B cell (primary cell): ENCODE measurements at regions not wholly inside any gene's neighbourhood (a gene's known extent, or its start where the extent isn't known, plus 50 kb on each side); places are given as distances from the start of the nearest gene placed in this dataset.

Experiments used
- ATAC-seq: fragments of 200-7000 bp; cut with Tn5 transposase; one replicate; pipeline ENCODE4 v1.10.0; 2021; ENCODE audit warnings: low read depth, mild to moderate bottlenecking, moderate number of reproducible peaks, moderate library complexity
- CTCF ChIA-PET: fragments of 350-600 bp; sonication (Branson Sonifier 250); formaldehyde crosslinking; loops from one replicate; lab custom pipeline; 2021; ENCODE audit warnings: antibody characterized with exemption, inconsistent platforms; lab: Charles Lee
- POLR2A ChIA-PET: fragments of 350-600 bp; sonication (Branson Sonifier 250); formaldehyde crosslinking; loops from one replicate; lab custom pipeline; 2021; ENCODE audit warnings: antibody characterized with exemption; lab: Charles Lee
- DNase-seq: peaks from one replicate; pipeline ENCODE4 v3.0.0; 2013
- H2AFZ ChIP-seq: 2 replicates; pipeline ENCODE4 v1.6.1; 2012; ENCODE audit warnings: mild to moderate bottlenecking, low read depth, low read length; ENCODE audit not compliant: insufficient read depth, poor library complexity, severe bottlenecking
- H3K27ac ChIP-seq, 2 donors: 1 replicate in 1 of 2; 2 replicates in 1 of 2; pipeline ENCODE4 v1.5.1; 2012 to 2013; ENCODE audit warnings: low read length in 2 of 2, mild to moderate bottlenecking in 2 of 2, moderate library complexity in 1 of 2
- H3K27me3 ChIP-seq, 4 experiments: fragments of 200-600 bp in 1 of 4; sonication (generic) in 1 of 4; replicated peaks in 1 of 4; 1 replicate in 2 of 4; 2 replicates in 2 of 4; pipeline versions ENCODE4 v1.6.1 to v1.7.0; 2013 to 2016; ENCODE audit warnings: low read length in 3 of 4, mild to moderate bottlenecking in 2 of 4, mixed read lengths in 1 of 4, moderate library complexity in 1 of 4; ENCODE audit not compliant: insufficient read depth in 4 of 4, control insufficient read depth in 3 of 4; ENCODE audit errors: control extremely low read depth in 1 of 4
- H3K36me3 ChIP-seq, 2 experiments: replicated peaks in 1 of 2; 1 replicate in 1 of 2; 2 replicates in 1 of 2; pipeline versions ENCODE4 v1.6.1 to v1.7.1; 2013; ENCODE audit warnings: low read length in 1 of 2; ENCODE audit not compliant: insufficient read depth in 2 of 2, control insufficient read depth in 1 of 2; ENCODE audit errors: control extremely low read depth in 1 of 2, extremely low read depth in 1 of 2
- H3K4me1 ChIP-seq, 2 donors: fragments of 200-600 bp in 1 of 2; sonication (generic) in 1 of 2; 1 replicate in 1 of 2; 2 replicates in 1 of 2; pipeline versions ENCODE4 v1.5.1 to v1.6.1; 2013 to 2017; ENCODE audit warnings: low read length in 2 of 2; ENCODE audit not compliant: control insufficient read depth in 2 of 2, insufficient read depth in 2 of 2
- H3K4me2 ChIP-seq: replicated peaks from 2 replicates; pipeline ENCODE3; 2012; ENCODE audit warnings: mild to moderate bottlenecking, low read depth, low read length; ENCODE audit not compliant: poor library complexity, severe bottlenecking
- H3K4me3 ChIP-seq, 5 experiments: fragments of 200-600 bp in 1 of 5; sonication (generic) in 1 of 5; 1 replicate in 3 of 5; 2 replicates in 2 of 5; pipeline versions ENCODE4 v1.5.1 to v1.7.0; 2011 to 2016; ENCODE audit warnings: low read length in 4 of 5, mild to moderate bottlenecking in 4 of 5, low read depth in 2 of 5, control low read depth in 1 of 5, moderate library complexity in 1 of 5; ENCODE audit not compliant: insufficient read depth in 1 of 5; ENCODE audit errors: control extremely low read depth in 1 of 5, extremely low read depth in 1 of 5
- H3K79me2 ChIP-seq: fragments of 200-600 bp; sonication (generic); one replicate; pipeline ENCODE4 v1.6.0; 2016; ENCODE audit warnings: low read length; ENCODE audit not compliant: control insufficient read depth, insufficient read depth
- H3K9ac ChIP-seq: fragments of 200-600 bp; sonication (generic); 2 replicates; pipeline ENCODE4 v1.6.1; 2017; ENCODE audit warnings: mild to moderate bottlenecking, low read length, moderate library complexity
- H3K9me3 ChIP-seq, 3 donors: one replicate each; pipeline versions ENCODE4 v1.6.1 to v1.7.1; 2013; ENCODE audit warnings: low read length in 2 of 3; ENCODE audit not compliant: control insufficient read depth in 2 of 3, insufficient read depth in 1 of 3; ENCODE audit errors: control extremely low read depth in 1 of 3
- H4K20me1 ChIP-seq: 2 replicates; pipeline ENCODE4 v1.6.0; 2012; ENCODE audit warnings: mild to moderate bottlenecking, low read length; ENCODE audit not compliant: insufficient read depth, control insufficient read depth, poor library complexity, severe bottlenecking
- H3K27ac Mint-ChIP-seq: one replicate; pipeline ENCODE4 v1.8.0; 2021; ENCODE audit warnings: mixed read lengths
- H3K27me3 Mint-ChIP-seq: one replicate; pipeline ENCODE4 v1.8.0; 2021; ENCODE audit warnings: mixed read lengths
- H3K4me1 Mint-ChIP-seq: one replicate; pipeline ENCODE4 v1.8.0; 2021; ENCODE audit warnings: mixed read lengths
- H3K4me3 Mint-ChIP-seq: one replicate; pipeline ENCODE4 v1.8.0; 2021; ENCODE audit warnings: mixed read lengths
- H3K9me3 Mint-ChIP-seq: one replicate; pipeline ENCODE4 v1.8.0; 2022; ENCODE audit warnings: mixed read lengths; ENCODE audit not compliant: insufficient read depth
- CTCF ChIP-seq: fragments of 200-600 bp; IDR thresholded peaks from one replicate; pipeline ENCODE4 v1.8.0; 2022; ENCODE audit warnings: antibody characterized with exemption, mild to moderate bottlenecking
- EZH2 ChIP-seq: IDR thresholded peaks from 2 replicates; pipeline ENCODE4 v1.6.1; 2012; ENCODE audit warnings: borderline replicate concordance, low read depth, mild to moderate bottlenecking, moderate library complexity, low read length; ENCODE audit not compliant: insufficient read depth, poor library complexity, severe bottlenecking
- WGBS: methylation state at CpG from one replicate; pipeline ENCODE4 v1.1.5; 2013; ENCODE audit warnings: missing lambda C conversion rate; ENCODE audit not compliant: insufficient coverage; 5-methylcytosine and 5-hydroxymethylcytosine counted together
- intact Hi-C: fragments of 100-400 bp; cut with micrococcal nuclease; formaldehyde crosslinking; loops from one replicate; pipeline ENCODE4 v1.10.0; 2022

- DNase-seq: no peak
- H4K20me1 ChIP-seq: no peaks in the 10 kb centered on the region
- no peaks in the 10 kb centered on the region for H3K4me1 ChIP-seq
- H3K79me2 ChIP-seq: no peaks in the 10 kb centered on the region
- peaks cover 3% of the 10 kb centered on the region for H3K9me3 Mint-ChIP-seq
- no peak overlapping the region for H3K4me2 ChIP-seq
- H3K27me3 ChIP-seq: no peaks in the 10 kb centered on the region
- H3K4me3 ChIP-seq: no peak overlapping the region
- no peaks in the 10 kb centered on the region for H3K36me3 ChIP-seq
- ChIA-PET POLR2A (no interaction called here), CTCF (no interaction called here)
- H3K27ac Mint-ChIP-seq: no peak overlapping the region
- no peak for TF ChIP-seq CTCF
- TF ChIP-seq EZH2: no peak
- no CpG with 5 or more reads among the region's 6 CpGs for WGBS
- no peaks in the 10 kb centered on the region for H3K4me1 Mint-ChIP-seq
- H2AFZ ChIP-seq: no peak overlapping the region
- ATAC-seq: no peak
- H3K9ac ChIP-seq: no peak overlapping the region
- H3K9me3 ChIP-seq: no peaks in the 10 kb centered on the region
- H3K27ac ChIP-seq: no peak overlapping the region
- intact Hi-C loops: no loop called here
- H3K27me3 Mint-ChIP-seq: no peaks in the 10 kb centered on the region
- H3K4me3 Mint-ChIP-seq: no peak overlapping the region
These were observed 235.4 kb downstream of the HDGFL1 start for GRCh38 chr6:22804620-22805261.

- Histone ChIP-seq H4K20me1 (no peaks in the 10 kb centered on the region), H3K4me1 (no peaks in the 10 kb centered on the region), H3K9ac (no peak overlapping the region), H2AFZ (no peak overlapping the region), H3K4me3 (no peak overlapping the region), H3K4me2 (no peak overlapping the region), H3K9me3 (no peaks in the 10 kb centered on the region), H3K79me2 (no peaks in the 10 kb centered on the region), H3K27ac (no peak overlapping the region), H3K27me3 (no peaks in the 10 kb centered on the region), H3K36me3 (no peaks in the 10 kb centered on the region)
- H3K4me3 Mint-ChIP-seq: no peak overlapping the region
- peaks cover 3% of the 10 kb centered on the region for H3K9me3 Mint-ChIP-seq
- no peaks in the 10 kb centered on the region for H3K4me1 Mint-ChIP-seq
- no peak for DNase-seq
- no peak for TF ChIP-seq EZH2
- no peak for TF ChIP-seq CTCF
- no peaks in the 10 kb centered on the region for H3K27me3 Mint-ChIP-seq
- ChIA-PET POLR2A (no interaction called here), CTCF (no interaction called here)
- intact Hi-C loops: no loop called here
- no peak overlapping the region for H3K27ac Mint-ChIP-seq
- ATAC-seq: no peak
- WGBS: no CpG with 5 or more reads among the region's 1 CpG
These were observed 237.9 kb downstream of the HDGFL1 start for GRCh38 chr6:22807261-22807660.
